B cell (primary cell): ENCODE measurements at regions not wholly inside any gene's neighbourhood (a gene's known extent, or its start where the extent isn't known, plus 50 kb on each side); places are given as distances from the start of the nearest gene placed in this dataset.

ENCODE experiments used
- ATAC-seq: fragments of 200-7000 bp; cut with Tn5 transposase; one replicate; pipeline ENCODE4 v1.10.0; 2021; ENCODE audit warnings: low read depth, mild to moderate bottlenecking, moderate number of reproducible peaks, moderate library complexity
- CTCF ChIA-PET: fragments of 350-600 bp; sonication (Branson Sonifier 250); formaldehyde crosslinking; loops from one replicate; lab custom pipeline; 2021; ENCODE audit warnings: antibody characterized with exemption, inconsistent platforms; lab: Charles Lee
- POLR2A ChIA-PET: fragments of 350-600 bp; sonication (Branson Sonifier 250); formaldehyde crosslinking; loops from one replicate; lab custom pipeline; 2021; ENCODE audit warnings: antibody characterized with exemption; lab: Charles Lee
- DNase-seq: peaks from one replicate; pipeline ENCODE4 v3.0.0; 2013
- H2AFZ ChIP-seq: 2 replicates; pipeline ENCODE4 v1.6.1; 2012; ENCODE audit warnings: mild to moderate bottlenecking, low read depth, low read length; ENCODE audit not compliant: insufficient read depth, poor library complexity, severe bottlenecking
- H3K27ac ChIP-seq, 2 donors: 1 replicate in 1 of 2; 2 replicates in 1 of 2; pipeline ENCODE4 v1.5.1; 2012 to 2013; ENCODE audit warnings: low read length in 2 of 2, mild to moderate bottlenecking in 2 of 2, moderate library complexity in 1 of 2
- H3K27me3 ChIP-seq, 4 experiments: fragments of 200-600 bp in 1 of 4; sonication (generic) in 1 of 4; replicated peaks in 1 of 4; 1 replicate in 2 of 4; 2 replicates in 2 of 4; pipeline versions ENCODE4 v1.6.1 to v1.7.0; 2013 to 2016; ENCODE audit warnings: low read length in 3 of 4, mild to moderate bottlenecking in 2 of 4, mixed read lengths in 1 of 4, moderate library complexity in 1 of 4; ENCODE audit not compliant: insufficient read depth in 4 of 4, control insufficient read depth in 3 of 4; ENCODE audit errors: control extremely low read depth in 1 of 4
- H3K36me3 ChIP-seq, 2 experiments: replicated peaks in 1 of 2; 1 replicate in 1 of 2; 2 replicates in 1 of 2; pipeline versions ENCODE4 v1.6.1 to v1.7.1; 2013; ENCODE audit warnings: low read length in 1 of 2; ENCODE audit not compliant: insufficient read depth in 2 of 2, control insufficient read depth in 1 of 2; ENCODE audit errors: control extremely low read depth in 1 of 2, extremely low read depth in 1 of 2
- H3K4me1 ChIP-seq, 2 donors: fragments of 200-600 bp in 1 of 2; sonication (generic) in 1 of 2; 1 replicate in 1 of 2; 2 replicates in 1 of 2; pipeline versions ENCODE4 v1.5.1 to v1.6.1; 2013 to 2017; ENCODE audit warnings: low read length in 2 of 2; ENCODE audit not compliant: control insufficient read depth in 2 of 2, insufficient read depth in 2 of 2
- H3K4me2 ChIP-seq: replicated peaks from 2 replicates; pipeline ENCODE3; 2012; ENCODE audit warnings: mild to moderate bottlenecking, low read depth, low read length; ENCODE audit not compliant: poor library complexity, severe bottlenecking
- H3K4me3 ChIP-seq, 5 experiments: fragments of 200-600 bp in 1 of 5; sonication (generic) in 1 of 5; 1 replicate in 3 of 5; 2 replicates in 2 of 5; pipeline versions ENCODE4 v1.5.1 to v1.7.0; 2011 to 2016; ENCODE audit warnings: low read length in 4 of 5, mild to moderate bottlenecking in 4 of 5, low read depth in 2 of 5, control low read depth in 1 of 5, moderate library complexity in 1 of 5; ENCODE audit not compliant: insufficient read depth in 1 of 5; ENCODE audit errors: control extremely low read depth in 1 of 5, extremely low read depth in 1 of 5
- H3K79me2 ChIP-seq: fragments of 200-600 bp; sonication (generic); one replicate; pipeline ENCODE4 v1.6.0; 2016; ENCODE audit warnings: low read length; ENCODE audit not compliant: control insufficient read depth, insufficient read depth
- H3K9ac ChIP-seq: fragments of 200-600 bp; sonication (generic); 2 replicates; pipeline ENCODE4 v1.6.1; 2017; ENCODE audit warnings: mild to moderate bottlenecking, low read length, moderate library complexity
- H3K9me3 ChIP-seq, 3 donors: one replicate each; pipeline versions ENCODE4 v1.6.1 to v1.7.1; 2013; ENCODE audit warnings: low read length in 2 of 3; ENCODE audit not compliant: control insufficient read depth in 2 of 3, insufficient read depth in 1 of 3; ENCODE audit errors: control extremely low read depth in 1 of 3
- H4K20me1 ChIP-seq: 2 replicates; pipeline ENCODE4 v1.6.0; 2012; ENCODE audit warnings: mild to moderate bottlenecking, low read length; ENCODE audit not compliant: insufficient read depth, control insufficient read depth, poor library complexity, severe bottlenecking
- H3K27ac Mint-ChIP-seq: one replicate; pipeline ENCODE4 v1.8.0; 2021; ENCODE audit warnings: mixed read lengths
- H3K27me3 Mint-ChIP-seq: one replicate; pipeline ENCODE4 v1.8.0; 2021; ENCODE audit warnings: mixed read lengths
- H3K4me1 Mint-ChIP-seq: one replicate; pipeline ENCODE4 v1.8.0; 2021; ENCODE audit warnings: mixed read lengths
- H3K4me3 Mint-ChIP-seq: one replicate; pipeline ENCODE4 v1.8.0; 2021; ENCODE audit warnings: mixed read lengths
- H3K9me3 Mint-ChIP-seq: one replicate; pipeline ENCODE4 v1.8.0; 2022; ENCODE audit warnings: mixed read lengths; ENCODE audit not compliant: insufficient read depth
- EZH2 ChIP-seq: IDR thresholded peaks from 2 replicates; pipeline ENCODE4 v1.6.1; 2012; ENCODE audit warnings: borderline replicate concordance, low read depth, mild to moderate bottlenecking, moderate library complexity, low read length; ENCODE audit not compliant: insufficient read depth, poor library complexity, severe bottlenecking
- WGBS: methylation state at CpG from one replicate; pipeline ENCODE4 v1.1.5; 2013; ENCODE audit warnings: missing lambda C conversion rate; ENCODE audit not compliant: insufficient coverage; 5-methylcytosine and 5-hydroxymethylcytosine counted together
- intact Hi-C: fragments of 100-400 bp; cut with micrococcal nuclease; formaldehyde crosslinking; loops from one replicate; pipeline ENCODE4 v1.10.0; 2022
- TF ChIP-seq, protein P1 (sequence below): fragments of 200-600 bp; IDR thresholded peaks from one replicate; pipeline ENCODE4 v1.8.0; 2022; ENCODE audit warnings: antibody characterized with exemption, mild to moderate bottlenecking

DNA sequence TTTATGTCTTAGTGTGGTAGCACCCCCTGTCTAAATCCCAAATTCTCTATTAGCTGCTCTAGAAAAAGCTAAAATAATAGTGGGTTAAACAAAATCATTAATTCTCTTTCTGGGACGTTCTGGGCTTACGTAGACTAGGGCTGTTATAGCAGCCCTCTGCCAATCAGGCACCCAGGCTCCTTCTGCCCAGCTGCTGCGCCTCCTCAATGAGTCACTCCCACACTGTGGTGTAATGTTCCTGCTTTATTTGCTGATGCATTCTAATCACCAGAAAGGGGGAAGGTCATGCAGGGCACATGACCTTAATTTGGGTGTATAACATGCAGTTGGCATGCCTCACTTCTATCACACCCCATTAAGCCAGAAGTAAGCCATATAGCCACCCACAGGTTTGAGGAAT is 294.5 kb downstream of the GALC start:
- no peaks in the 10 kb centered on the region for H3K4me1 ChIP-seq
- H3K27ac ChIP-seq: no peak overlapping the region
- Mint-ChIP-seq H3K9me3 (no peaks in the 10 kb centered on the region), H3K4me1 (no peaks in the 10 kb centered on the region), H3K27ac (no peak overlapping the region), H3K4me3 (no peak overlapping the region), H3K27me3 (no peaks in the 10 kb centered on the region)
- ATAC-seq (no peak), DNase-seq (no peak)
- H4K20me1 ChIP-seq: no peaks in the 10 kb centered on the region
- ChIA-PET CTCF (no interaction called here), POLR2A (no interaction called here)
- no peaks in the 10 kb centered on the region for H3K36me3 ChIP-seq
- no peaks in the 10 kb centered on the region for H3K27me3 ChIP-seq
- H3K4me3 ChIP-seq: no peak overlapping the region
- H3K4me2 ChIP-seq: no peak overlapping the region
- intact Hi-C loops: no loop called here
- TF ChIP-seq, protein P1, sequence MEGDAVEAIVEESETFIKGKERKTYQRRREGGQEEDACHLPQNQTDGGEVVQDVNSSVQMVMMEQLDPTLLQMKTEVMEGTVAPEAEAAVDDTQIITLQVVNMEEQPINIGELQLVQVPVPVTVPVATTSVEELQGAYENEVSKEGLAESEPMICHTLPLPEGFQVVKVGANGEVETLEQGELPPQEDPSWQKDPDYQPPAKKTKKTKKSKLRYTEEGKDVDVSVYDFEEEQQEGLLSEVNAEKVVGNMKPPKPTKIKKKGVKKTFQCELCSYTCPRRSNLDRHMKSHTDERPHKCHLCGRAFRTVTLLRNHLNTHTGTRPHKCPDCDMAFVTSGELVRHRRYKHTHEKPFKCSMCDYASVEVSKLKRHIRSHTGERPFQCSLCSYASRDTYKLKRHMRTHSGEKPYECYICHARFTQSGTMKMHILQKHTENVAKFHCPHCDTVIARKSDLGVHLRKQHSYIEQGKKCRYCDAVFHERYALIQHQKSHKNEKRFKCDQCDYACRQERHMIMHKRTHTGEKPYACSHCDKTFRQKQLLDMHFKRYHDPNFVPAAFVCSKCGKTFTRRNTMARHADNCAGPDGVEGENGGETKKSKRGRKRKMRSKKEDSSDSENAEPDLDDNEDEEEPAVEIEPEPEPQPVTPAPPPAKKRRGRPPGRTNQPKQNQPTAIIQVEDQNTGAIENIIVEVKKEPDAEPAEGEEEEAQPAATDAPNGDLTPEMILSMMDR: no peak
- TF ChIP-seq EZH2: no peak
- no peaks in the 10 kb centered on the region for H3K79me2 ChIP-seq
- H3K9me3 ChIP-seq: no peaks in the 10 kb centered on the region
- no peak overlapping the region for H3K9ac ChIP-seq
- H2AFZ ChIP-seq: no peak overlapping the region
- WGBS: 79% methylated on average over 2 of the region's 3 CpGs

DNA sequence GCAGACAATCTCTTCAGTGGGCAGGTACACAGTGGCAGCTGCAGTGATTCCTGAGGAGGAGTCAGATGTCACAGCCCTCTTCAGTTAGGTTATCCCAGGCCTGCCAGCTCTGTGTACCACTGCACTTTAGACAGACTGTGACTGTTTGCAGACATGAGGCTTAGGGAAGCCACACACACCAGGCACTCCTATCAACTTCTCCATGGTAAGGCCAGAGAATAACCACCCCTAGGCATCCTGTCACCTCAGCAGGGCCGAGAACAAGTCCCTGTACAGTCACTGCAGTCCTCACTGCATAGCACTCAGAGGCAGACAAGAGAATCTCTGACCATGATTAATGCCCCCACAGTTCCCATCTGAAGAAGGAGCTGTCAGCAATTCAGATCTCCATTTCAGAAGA is 296.5 kb downstream of the GALC start:
- H4K20me1 ChIP-seq: no peaks in the 10 kb centered on the region
- Mint-ChIP-seq H3K4me1 (no peaks in the 10 kb centered on the region), H3K27ac (no peak overlapping the region), H3K9me3 (no peaks in the 10 kb centered on the region), H3K4me3 (no peak overlapping the region), H3K27me3 (no peaks in the 10 kb centered on the region)
- POLR2A ChIA-PET: no interaction called here
- 57% methylated on average over 1 of the region's 1 CpG for WGBS
- CTCF ChIA-PET: no interaction called here
- H3K36me3 ChIP-seq: no peaks in the 10 kb centered on the region
- ATAC-seq: no peak
- no peak overlapping the region for H3K4me3 ChIP-seq
- intact Hi-C loops: no loop called here
- no peaks in the 10 kb centered on the region for H3K4me1 ChIP-seq
- H2AFZ ChIP-seq: no peak overlapping the region
- no peak overlapping the region for H3K27ac ChIP-seq
- no peak for DNase-seq
- peaks cover 0 to 2% (median 0%) of the 10 kb centered on the region in 3 donors for H3K9me3 ChIP-seq
- H3K27me3 ChIP-seq: no peaks in the 10 kb centered on the region
- TF ChIP-seq, protein P1: no peak
- TF ChIP-seq EZH2: no peak
- H3K9ac ChIP-seq: no peak overlapping the region
- H3K79me2 ChIP-seq: no peaks in the 10 kb centered on the region
- H3K4me2 ChIP-seq: no peak overlapping the region
